ENCODE measurements at regions not wholly inside any gene's neighbourhood (a gene's known extent, or its start where the extent isn't known, plus 50 kb on each side); places are given as distances from the start of the nearest gene placed in this dataset.

GRCh38 chr18:42644729-42645131 lies 470.8 kb downstream of the RIT2 start:
- no peak for DNase-seq

GRCh38 chr18:42649331-42650035 lies 466.0 kb downstream of the RIT2 start:
- DNase-seq: no peak

GRCh38 chr18:42654556-42654955 lies 460.9 kb downstream of the RIT2 start:
- no peak for DNase-seq

- no peak for DNase-seq
Measured at GRCh38 chr18:42657551-42657950, 457.9 kb downstream of the RIT2 start.

- no peak for DNase-seq
Measured at GRCh38 chr18:42658171-42658570, 457.3 kb downstream of the RIT2 start.

GRCh38 chr18:42659187-42659586 lies 456.3 kb downstream of the RIT2 start:
- DNase-seq: no peak

- no peak for DNase-seq
Measured at GRCh38 chr18:42670860-42671259, 444.6 kb downstream of the RIT2 start.

GRCh38 chr18:42675810-42676209 lies 439.7 kb downstream of the RIT2 start:
- no peak for DNase-seq

- DNase-seq: no peak
Measured at GRCh38 chr18:42683094-42683493, 432.4 kb downstream of the RIT2 start.

GRCh38 chr18:42689310-42689709 lies 426.2 kb downstream of the RIT2 start:
- no peak for DNase-seq

Measured in activated naive CD4-positive, alpha-beta T cell treated with anti-CD3 and anti-CD28 coated beads, Interleukin-2, amount 50 U/mL, for 16 hours (primary cell).